ENCODE measurements at regions not wholly inside any gene's neighbourhood (a gene's known extent, or its start where the extent isn't known, plus 50 kb on each side); places are given as distances from the start of the nearest gene placed in this dataset.

- no peak for DNase-seq (ENCODE audit: extremely low spot score, unreplicated experiment)
- Mint-ChIP-seq H3K4me3 (no peak overlapping the region), H3K27ac (no peak overlapping the region), H3K36me3 (no peaks in the 10 kb centered on the region), H3K27me3 (no peaks in the 10 kb centered on the region), H3K9me3 (no peaks in the 10 kb centered on the region), H3K4me1 (ENCODE audit: unreplicated experiment) (no peaks in the 10 kb centered on the region)
- no peak for TF ChIP-seq CTCF (conservative IDR thresholded peaks at IDR 0.05)
Measured at GRCh38 chr2:136715146-136715545, 50.2 kb upstream of the THSD7B start.

GRCh38 chr2:136714452-136714951 lies 50.8 kb upstream of the THSD7B start:
- H3K4me1 Mint-ChIP-seq (ENCODE audit: unreplicated experiment): no peaks in the 10 kb centered on the region
- H3K9me3 Mint-ChIP-seq: no peaks in the 10 kb centered on the region
- H3K36me3 Mint-ChIP-seq: no peaks in the 10 kb centered on the region
- no peaks in the 10 kb centered on the region for H3K27me3 Mint-ChIP-seq
- DNase-seq (ENCODE audit: extremely low spot score, unreplicated experiment): no peak
- H3K4me3 Mint-ChIP-seq: no peak overlapping the region
- no peak for TF ChIP-seq CTCF (conservative IDR thresholded peaks at IDR 0.05)
- no peak overlapping the region for H3K27ac Mint-ChIP-seq

- Mint-ChIP-seq H3K9me3 (no peaks in the 10 kb centered on the region), H3K27ac (no peak overlapping the region), H3K4me1 (ENCODE audit: unreplicated experiment) (no peaks in the 10 kb centered on the region), H3K4me3 (no peak overlapping the region), H3K36me3 (no peaks in the 10 kb centered on the region), H3K27me3 (no peaks in the 10 kb centered on the region)
- no peak for TF ChIP-seq CTCF (conservative IDR thresholded peaks at IDR 0.05)
- DNase-seq (ENCODE audit: extremely low spot score, unreplicated experiment): no peak
Measured at GRCh38 chr2:136713739-136714138, 51.6 kb upstream of the THSD7B start.

GRCh38 chr2:136705336-136705735 lies 60.0 kb upstream of the THSD7B start:
- H3K4me1 Mint-ChIP-seq (ENCODE audit: unreplicated experiment): no peaks in the 10 kb centered on the region
- H3K4me3 Mint-ChIP-seq: no peak overlapping the region
- H3K27ac Mint-ChIP-seq: no peak overlapping the region
- TF ChIP-seq CTCF (conservative IDR thresholded peaks at IDR 0.05): no peak
- H3K27me3 Mint-ChIP-seq: peaks cover 6% of the 10 kb centered on the region
- no peaks in the 10 kb centered on the region for H3K9me3 Mint-ChIP-seq
- no peaks in the 10 kb centered on the region for H3K36me3 Mint-ChIP-seq
- DNase-seq (ENCODE audit: extremely low spot score, unreplicated experiment): no peak

- no peaks in the 10 kb centered on the region for H3K4me1 Mint-ChIP-seq (ENCODE audit: unreplicated experiment)
- no peak overlapping the region for H3K4me3 Mint-ChIP-seq
- no peak for DNase-seq (ENCODE audit: extremely low spot score, unreplicated experiment)
- TF ChIP-seq CTCF (conservative IDR thresholded peaks at IDR 0.05): no peak
- no peaks in the 10 kb centered on the region for H3K36me3 Mint-ChIP-seq
- no peaks in the 10 kb centered on the region for H3K9me3 Mint-ChIP-seq
- peaks cover 6% of the 10 kb centered on the region for H3K27me3 Mint-ChIP-seq
- H3K27ac Mint-ChIP-seq: no peak overlapping the region
Measured at GRCh38 chr2:136703214-136703613, 62.1 kb upstream of the THSD7B start.

- no peak overlapping the region for H3K4me3 Mint-ChIP-seq
- no peaks in the 10 kb centered on the region for H3K9me3 Mint-ChIP-seq
- no peaks in the 10 kb centered on the region for H3K4me1 Mint-ChIP-seq (ENCODE audit: unreplicated experiment)
- H3K27ac Mint-ChIP-seq: no peak overlapping the region
- no peak for DNase-seq (ENCODE audit: extremely low spot score, unreplicated experiment)
- TF ChIP-seq CTCF (conservative IDR thresholded peaks at IDR 0.05): no peak
- no peaks in the 10 kb centered on the region for H3K36me3 Mint-ChIP-seq
- no peaks in the 10 kb centered on the region for H3K27me3 Mint-ChIP-seq
Measured at GRCh38 chr2:136696438-136696837, 68.9 kb upstream of the THSD7B start.

All from type B pancreatic cell (in vitro differentiated cells).